K562 (cell line): ENCODE measurements at regions not wholly inside any gene's neighbourhood (a gene's known extent, or its start where the extent isn't known, plus 50 kb on each side); places are given as distances from the start of the nearest gene placed in this dataset.

ENCODE experiments used
- BRD4 ChIP-seq: fragments of 200-600 bp; sonication (generic); IDR thresholded peaks from 2 replicates; pipeline ENCODE4 v1.6.1; 2017; ENCODE audit warnings: inconsistent platforms
- CSDE1 ChIP-seq, 2 experiments: fragments of 450-650 bp; IDR thresholded peaks; 2 replicates each; pipeline ENCODE4 v1.6.1; 2016; ENCODE audit warnings: mild to moderate bottlenecking in 1 of 2
- DDX20 ChIP-seq: fragments of 450-650 bp; IDR thresholded peaks from 2 replicates; pipeline ENCODE4 v1.6.1; 2016; ENCODE audit warnings: missing genetic modification characterization, low read depth, mild to moderate bottlenecking, missing compliant biosample characterization, moderate library complexity
- HIVEP1 ChIP-seq: fragments of 250-450 bp; sonication (Bioruptor Pico); IDR thresholded peaks from 2 replicates; pipeline ENCODE4 v1.4.0; 2020; ENCODE audit warnings: mild to moderate bottlenecking
- HNRNPL ChIP-seq: fragments of 200-400 bp; formaldehyde crosslinking; IDR thresholded peaks from 2 replicates; pipeline ENCODE4 v1.6.1; 2017; ENCODE audit warnings: low read depth, mild to moderate bottlenecking, low read length
- HNRNPUL1 ChIP-seq: fragments of 200-400 bp; formaldehyde crosslinking; IDR thresholded peaks from 2 replicates; pipeline ENCODE4 v1.6.1; 2017; ENCODE audit warnings: low read length
- KLF16 ChIP-seq: IDR thresholded peaks from 2 replicates; pipeline ENCODE4 v1.6.1; 2016; ENCODE audit warnings: antibody characterized with exemption
- MTA2 ChIP-seq: fragments of 450-650 bp; IDR thresholded peaks from 2 replicates; pipeline ENCODE4 v1.6.1; 2016; ENCODE audit warnings: low read depth
- NCOA2 ChIP-seq, 2 experiments: fragments of 450-650 bp; IDR thresholded peaks; 2 replicates each; pipeline ENCODE4 v1.6.1; 2018; ENCODE audit warnings: mild to moderate bottlenecking in 2 of 2, moderate library complexity in 1 of 2; ENCODE audit not compliant: partially characterized antibody in 2 of 2
- NUFIP1 ChIP-seq: fragments of 450-650 bp; IDR thresholded peaks from 2 replicates; pipeline ENCODE4 v1.6.1; 2018; ENCODE audit not compliant: partially characterized antibody
- POLR2H ChIP-seq: IDR thresholded peaks from 2 replicates; pipeline ENCODE4 v1.6.1; 2016; ENCODE audit warnings: missing genetic modification characterization, low read depth, mild to moderate bottlenecking, control low read depth, missing compliant biosample characterization, moderate library complexity
- POLR3G ChIP-seq: IDR thresholded peaks from 2 replicates; pipeline ENCODE4 v1.6.1; 2011; ENCODE audit not compliant: insufficient read length, insufficient replicate concordance; ENCODE audit errors: extremely low read depth
- PTBP1 ChIP-seq: fragments of 200-400 bp; formaldehyde crosslinking; IDR thresholded peaks from 2 replicates; pipeline ENCODE4 v1.6.1; 2017; ENCODE audit warnings: low read depth, low read length
- RBM39 ChIP-seq: fragments of 200-400 bp; formaldehyde crosslinking; optimal IDR thresholded peaks from 2 replicates; pipeline ENCODE3; 2018; ENCODE audit warnings: low read depth, low read length
- SMARCC2 ChIP-seq: fragments of 450-650 bp; IDR thresholded peaks from 2 replicates; pipeline ENCODE4 v1.6.1; 2017; ENCODE audit warnings: antibody characterized with exemption, moderate library complexity, mild to moderate bottlenecking, low read depth
- SRSF3 ChIP-seq: fragments of 200-400 bp; formaldehyde crosslinking; IDR thresholded peaks from 2 replicates; pipeline ENCODE4 v1.6.1; 2016; ENCODE audit warnings: mild to moderate bottlenecking, low read length, moderate library complexity; ENCODE audit not compliant: insufficient read depth
- TSC22D4 ChIP-seq: fragments of 450-650 bp; IDR thresholded peaks from 2 replicates; pipeline ENCODE4 v1.6.1; 2016; ENCODE audit warnings: missing genetic modification characterization, missing biosample characterization, control low read depth
- ZKSCAN8 ChIP-seq: fragments of 200-800 bp; sonication (Bioruptor generic); IDR thresholded peaks from 2 replicates; pipeline ENCODE4 v1.6.1; 2016; ENCODE audit warnings: missing genetic modification characterization, missing compliant biosample characterization
- ZNF224 ChIP-seq: sonication (generic); formaldehyde crosslinking; IDR thresholded peaks from 2 replicates; pipeline ENCODE4 v1.8.0; 2022; ENCODE audit warnings: mild to moderate bottlenecking, missing genetic modification reagents
- TF ChIP-seq, protein P1 (sequence below): fragments of 450-650 bp; IDR thresholded peaks from 2 replicates; pipeline ENCODE4 v1.6.1; 2016; ENCODE audit warnings: low read depth
- TF ChIP-seq, protein P2 (sequence below), 3 experiments: IDR thresholded peaks in 2 of 3; conservative IDR thresholded peaks in 1 of 3; 2 replicates each; pipeline ENCODE4 v1.5.1; 2011 to 2012; ENCODE audit warnings: low read length in 3 of 3, mild to moderate bottlenecking in 3 of 3, control low read depth in 2 of 3, improper control_type of control experiment in 1 of 3, inconsistent platforms in 1 of 3, low read depth in 1 of 3, mixed read lengths in 1 of 3, moderate library complexity in 1 of 3; ENCODE audit not compliant: insufficient read depth in 2 of 3

DNA sequence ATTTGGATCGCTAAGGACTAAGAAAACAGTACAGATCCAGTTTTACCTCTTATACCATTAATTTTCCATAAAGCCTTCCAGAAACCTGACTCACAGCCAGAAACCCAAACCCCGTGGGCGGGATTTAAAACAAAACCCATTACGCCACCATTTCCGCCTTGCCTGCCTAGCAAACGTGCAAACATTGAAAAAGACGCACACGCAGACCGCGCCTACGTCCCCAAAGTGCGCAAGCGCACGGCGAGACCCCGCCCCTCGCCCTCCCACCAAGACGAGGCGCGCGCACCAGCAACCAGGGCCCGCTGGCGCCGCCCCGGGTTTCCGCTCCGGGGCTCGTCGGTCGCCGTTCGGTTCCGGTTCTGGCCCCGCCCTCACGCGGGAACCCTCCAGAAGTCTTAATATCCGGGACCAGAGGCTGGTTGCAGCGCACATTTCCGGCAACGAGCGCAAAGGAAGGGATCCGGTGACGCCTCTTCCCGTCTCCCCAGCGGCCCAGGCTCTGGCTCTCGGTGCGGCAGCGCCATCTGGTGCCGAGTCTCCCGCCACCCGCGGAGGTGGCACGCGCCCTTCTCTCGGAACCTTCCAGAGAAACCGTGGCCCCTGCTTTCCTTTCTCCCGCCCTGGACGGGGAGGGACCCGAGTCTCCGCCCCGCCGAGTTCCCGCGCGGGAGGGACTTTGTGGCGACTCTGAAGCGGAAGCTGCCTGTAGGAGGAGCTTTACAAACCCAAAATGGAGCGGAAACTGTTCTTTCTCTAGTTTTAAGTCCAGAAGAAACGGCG is 256.9 kb upstream of the STARD13 start (continued):
- TF ChIP-seq NUFIP1 (no peak), DDX20 (tag) (no peak), HNRNPL (no peak), KLF16 (no peak), SMARCC2 (no peak), BRD4 (no peak), ZNF224 (CRISPR knock-in tag) (no peak), TSC22D4 (tag) (no peak), HIVEP1 (CRISPR knock-in tag) (no peak), PTBP1 (no peak), SRSF3 (no peak), POLR2H (tag) (no peak; the same call in 1 of the 2 replicates), RBM39 (no peak), ZKSCAN8 (CRISPR knock-in tag) (no peak), HNRNPUL1 (no peak), CSDE1 (IDR thresholded peaks at IDR 0.05) (no peak), MTA2 (no peak), POLR3G (no peak), NCOA2 (IDR thresholded peaks at IDR 0.05; ENCODE audit: partially characterized antibody in 2 of 2) (no peak)
- TF ChIP-seq, protein P1, sequence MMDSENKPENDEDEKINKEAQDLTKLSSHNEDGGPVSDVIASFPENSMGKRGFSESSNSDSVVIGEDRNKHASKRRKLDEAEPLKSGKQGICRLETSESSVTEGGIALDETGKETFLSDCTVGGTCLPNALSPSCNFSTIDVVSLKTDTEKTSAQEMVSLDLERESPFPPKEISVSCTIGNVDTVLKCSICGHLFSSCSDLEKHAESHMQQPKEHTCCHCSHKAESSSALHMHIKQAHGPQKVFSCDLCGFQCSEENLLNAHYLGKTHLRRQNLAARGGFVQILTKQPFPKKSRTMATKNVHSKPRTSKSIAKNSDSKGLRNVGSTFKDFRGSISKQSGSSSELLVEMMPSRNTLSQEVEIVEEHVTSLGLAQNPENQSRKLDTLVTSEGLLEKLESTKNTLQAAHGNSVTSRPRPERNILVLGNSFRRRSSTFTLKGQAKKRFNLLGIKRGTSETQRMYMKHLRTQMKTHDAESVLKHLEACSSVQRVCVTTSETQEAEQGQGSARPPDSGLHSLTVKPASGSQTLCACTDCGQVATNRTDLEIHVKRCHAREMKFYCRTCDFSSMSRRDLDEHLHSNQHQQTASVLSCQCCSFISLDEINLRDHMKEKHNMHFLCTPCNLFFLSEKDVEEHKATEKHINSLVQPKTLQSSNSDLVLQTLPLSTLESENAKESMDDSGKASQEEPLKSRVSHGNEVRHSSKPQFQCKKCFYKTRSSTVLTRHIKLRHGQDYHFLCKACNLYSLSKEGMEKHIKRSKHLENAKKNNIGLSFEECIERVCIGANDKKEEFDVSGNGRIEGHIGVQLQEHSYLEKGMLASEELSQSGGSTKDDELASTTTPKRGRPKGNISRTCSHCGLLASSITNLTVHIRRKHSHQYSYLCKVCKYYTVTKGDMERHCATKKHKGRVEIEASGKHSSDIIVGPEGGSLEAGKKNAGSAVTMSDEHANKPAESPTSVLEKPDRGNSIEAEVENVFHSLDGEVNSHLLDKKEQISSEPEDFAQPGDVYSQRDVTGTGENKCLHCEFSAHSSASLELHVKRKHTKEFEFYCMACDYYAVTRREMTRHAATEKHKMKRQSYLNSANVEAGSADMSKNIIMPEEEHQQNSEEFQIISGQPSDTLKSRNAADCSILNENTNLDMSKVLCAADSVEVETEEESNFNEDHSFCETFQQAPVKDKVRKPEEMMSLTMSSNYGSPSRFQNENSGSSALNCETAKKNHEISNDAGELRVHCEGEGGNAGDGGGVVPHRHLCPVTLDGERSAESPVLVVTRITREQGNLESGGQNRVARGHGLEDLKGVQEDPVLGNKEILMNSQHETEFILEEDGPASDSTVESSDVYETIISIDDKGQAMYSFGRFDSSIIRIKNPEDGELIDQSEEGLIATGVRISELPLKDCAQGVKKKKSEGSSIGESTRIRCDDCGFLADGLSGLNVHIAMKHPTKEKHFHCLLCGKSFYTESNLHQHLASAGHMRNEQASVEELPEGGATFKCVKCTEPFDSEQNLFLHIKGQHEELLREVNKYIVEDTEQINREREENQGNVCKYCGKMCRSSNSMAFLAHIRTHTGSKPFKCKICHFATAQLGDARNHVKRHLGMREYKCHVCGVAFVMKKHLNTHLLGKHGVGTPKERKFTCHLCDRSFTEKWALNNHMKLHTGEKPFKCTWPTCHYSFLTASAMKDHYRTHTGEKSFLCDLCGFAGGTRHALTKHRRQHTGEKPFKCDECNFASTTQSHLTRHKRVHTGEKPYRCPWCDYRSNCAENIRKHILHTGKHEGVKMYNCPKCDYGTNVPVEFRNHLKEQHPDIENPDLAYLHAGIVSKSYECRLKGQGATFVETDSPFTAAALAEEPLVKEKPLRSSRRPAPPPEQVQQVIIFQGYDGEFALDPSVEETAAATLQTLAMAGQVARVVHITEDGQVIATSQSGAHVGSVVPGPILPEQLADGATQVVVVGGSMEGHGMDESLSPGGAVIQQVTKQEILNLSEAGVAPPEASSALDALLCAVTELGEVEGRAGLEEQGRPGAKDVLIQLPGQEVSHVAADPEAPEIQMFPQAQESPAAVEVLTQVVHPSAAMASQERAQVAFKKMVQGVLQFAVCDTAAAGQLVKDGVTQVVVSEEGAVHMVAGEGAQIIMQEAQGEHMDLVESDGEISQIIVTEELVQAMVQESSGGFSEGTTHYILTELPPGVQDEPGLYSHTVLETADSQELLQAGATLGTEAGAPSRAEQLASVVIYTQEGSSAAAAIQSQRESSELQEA, result no peak
- TF ChIP-seq, protein P2, sequence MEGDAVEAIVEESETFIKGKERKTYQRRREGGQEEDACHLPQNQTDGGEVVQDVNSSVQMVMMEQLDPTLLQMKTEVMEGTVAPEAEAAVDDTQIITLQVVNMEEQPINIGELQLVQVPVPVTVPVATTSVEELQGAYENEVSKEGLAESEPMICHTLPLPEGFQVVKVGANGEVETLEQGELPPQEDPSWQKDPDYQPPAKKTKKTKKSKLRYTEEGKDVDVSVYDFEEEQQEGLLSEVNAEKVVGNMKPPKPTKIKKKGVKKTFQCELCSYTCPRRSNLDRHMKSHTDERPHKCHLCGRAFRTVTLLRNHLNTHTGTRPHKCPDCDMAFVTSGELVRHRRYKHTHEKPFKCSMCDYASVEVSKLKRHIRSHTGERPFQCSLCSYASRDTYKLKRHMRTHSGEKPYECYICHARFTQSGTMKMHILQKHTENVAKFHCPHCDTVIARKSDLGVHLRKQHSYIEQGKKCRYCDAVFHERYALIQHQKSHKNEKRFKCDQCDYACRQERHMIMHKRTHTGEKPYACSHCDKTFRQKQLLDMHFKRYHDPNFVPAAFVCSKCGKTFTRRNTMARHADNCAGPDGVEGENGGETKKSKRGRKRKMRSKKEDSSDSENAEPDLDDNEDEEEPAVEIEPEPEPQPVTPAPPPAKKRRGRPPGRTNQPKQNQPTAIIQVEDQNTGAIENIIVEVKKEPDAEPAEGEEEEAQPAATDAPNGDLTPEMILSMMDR (IDR thresholded peaks at IDR 0.05 in 2 of 3, conservative IDR thresholded peaks at IDR 0.05 in 1 of 3; ENCODE audit: insufficient read depth in 2 of 3, low read depth in 1 of 3, low read length in 3 of 3), result peak; percentile 72 to 81 (median 78)
